Epithelial cell of esophagus (primary cell): ENCODE measurements at regions not wholly inside any gene's neighbourhood (a gene's known extent, or its start where the extent isn't known, plus 50 kb on each side); places are given as distances from the start of the nearest gene placed in this dataset.

ENCODE experiments used
- DNase-seq: peaks from one replicate; pipeline ENCODE4 v3.0.0; 2010; ENCODE audit warnings: low read depth
- H3K4me3 ChIP-seq: 2 replicates; pipeline ENCODE4 v1.5.1; 2011; ENCODE audit warnings: mild to moderate bottlenecking, low read length, control low read depth
- CTCF ChIP-seq: IDR thresholded peaks from 2 replicates; pipeline ENCODE4 v1.5.1; 2011; ENCODE audit warnings: low read depth, mild to moderate bottlenecking, low read length, control low read depth, inconsistent platforms; ENCODE audit not compliant: insufficient read depth; ENCODE audit errors: missing control alignments

DNA sequence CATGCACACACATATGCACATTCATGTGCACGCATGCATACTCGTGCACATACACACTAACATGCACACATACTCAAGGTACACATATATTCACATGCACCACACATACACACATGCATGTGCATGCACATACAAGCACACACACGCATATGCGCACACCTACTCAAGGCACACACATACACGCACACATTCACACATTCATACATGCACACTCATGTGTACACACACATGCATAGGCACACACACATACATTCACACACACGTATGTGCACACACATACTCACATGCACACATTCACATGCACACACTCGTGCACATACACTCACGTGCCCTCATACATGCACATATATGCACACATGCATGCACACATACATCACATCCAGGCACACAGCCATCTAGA lies 489.0 kb downstream of the MN1 start:
- H3K4me3 ChIP-seq = no peak overlapping the region
- DNase-seq = no peak
- TF ChIP-seq CTCF = no peak

DNA sequence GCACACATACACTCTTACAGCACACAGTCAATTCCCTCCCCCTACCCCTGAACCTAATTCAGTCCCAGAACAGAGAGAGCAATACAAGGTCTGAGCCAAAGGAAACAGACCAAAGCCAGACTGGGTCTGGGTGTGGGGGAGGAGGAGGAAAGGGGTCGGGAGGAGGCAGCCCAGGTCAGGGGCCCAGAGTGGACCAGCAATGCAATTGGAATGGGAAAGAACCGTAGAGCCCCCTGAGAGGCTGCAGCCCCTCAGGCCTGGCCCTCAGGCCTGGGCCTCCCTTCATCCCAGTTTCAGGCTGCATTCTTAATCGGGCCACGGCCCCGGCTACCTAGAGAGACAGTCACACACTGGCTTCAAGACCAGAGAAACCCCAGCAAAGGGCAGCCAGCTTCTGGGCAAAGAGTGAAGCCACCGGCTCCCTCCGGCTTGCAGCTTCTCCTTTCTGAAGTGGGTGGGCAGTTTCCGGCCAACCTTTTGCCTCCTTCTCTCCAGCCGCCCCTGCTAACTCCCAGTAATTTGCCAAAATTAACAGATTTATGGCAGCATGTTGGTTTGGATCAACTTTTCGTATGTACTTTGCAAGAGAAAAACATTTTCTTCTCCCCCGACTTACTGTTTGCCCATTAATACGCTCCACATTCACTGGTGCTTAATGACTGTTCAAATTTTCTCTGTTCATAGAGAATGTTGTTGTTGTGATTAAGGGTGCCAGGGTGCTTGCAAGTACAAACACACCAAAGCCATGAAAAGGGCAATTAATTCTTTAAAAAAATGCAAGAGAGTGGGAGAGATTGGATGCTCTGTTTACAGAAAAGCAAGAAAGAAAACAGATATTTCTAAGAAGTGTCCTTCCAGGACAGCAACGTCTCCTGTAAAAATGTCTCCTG lies 488.3 kb downstream of the MN1 start:
- no peak for DNase-seq
- TF ChIP-seq CTCF = no peak
- no peak overlapping the region for H3K4me3 ChIP-seq

GRCh38 chr22:27314276-27314807 lies 487.2 kb downstream of the MN1 start:
- no peak for TF ChIP-seq CTCF
- DNase-seq = no peak
- no peak overlapping the region for H3K4me3 ChIP-seq

- H3K4me3 ChIP-seq = no peak overlapping the region
- DNase-seq = no peak
- no peak for TF ChIP-seq CTCF
Measured at GRCh38 chr22:27315833-27316232, 485.7 kb downstream of the MN1 start.

GRCh38 chr22:27317096-27317495 lies 484.5 kb downstream of the MN1 start:
- H3K4me3 ChIP-seq = no peak overlapping the region
- no peak for DNase-seq
- no peak for TF ChIP-seq CTCF

DNA sequence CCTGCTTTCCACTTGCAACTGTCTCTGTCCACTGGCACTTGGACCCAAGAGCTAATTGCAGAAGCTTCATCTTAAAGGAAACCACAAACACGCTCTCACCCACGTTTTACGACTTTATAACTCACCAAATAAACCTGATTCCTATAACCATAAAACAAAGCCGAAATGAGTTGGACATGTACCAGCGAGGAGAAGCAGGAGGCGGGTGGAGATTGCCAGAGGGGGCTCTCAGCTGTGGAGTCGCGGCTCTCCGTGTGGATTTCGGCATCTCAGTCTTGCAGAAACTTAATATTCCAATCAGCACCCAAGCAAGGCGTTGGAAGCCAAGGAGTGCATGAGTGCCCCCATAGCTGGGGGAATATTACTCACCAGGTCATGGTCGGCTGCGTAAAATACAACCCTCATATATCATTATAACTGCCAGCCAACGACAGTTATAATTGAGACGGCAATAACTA lies 483.6 kb downstream of the MN1 start:
- no peak for DNase-seq
- no peak for TF ChIP-seq CTCF
- H3K4me3 ChIP-seq = no peak overlapping the region

DNA sequence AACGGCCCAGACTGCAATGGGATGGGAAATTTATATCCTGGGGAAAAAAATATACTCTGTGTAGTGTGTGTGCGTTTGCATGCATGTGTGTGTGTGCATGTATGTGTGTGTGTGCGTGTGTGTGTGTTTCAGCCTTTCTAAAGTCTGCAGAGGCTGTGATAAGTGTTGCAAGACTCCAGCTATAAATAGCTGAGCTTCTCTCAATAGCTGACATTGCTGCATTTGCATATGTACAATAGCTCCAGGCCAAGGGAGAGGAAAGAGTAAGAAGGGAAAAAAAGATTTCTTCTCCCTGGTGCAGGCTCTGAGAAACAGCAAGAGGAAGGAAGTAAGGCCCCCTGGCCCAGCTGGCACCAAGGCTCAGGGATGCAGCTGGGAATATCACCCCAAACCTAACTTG lies 483.0 kb downstream of the MN1 start:
- DNase-seq = peak; percentile 77
- no peak for TF ChIP-seq CTCF
- H3K4me3 ChIP-seq = no peak overlapping the region
